ENCODE measurements at regions not wholly inside any gene's neighbourhood (a gene's known extent, or its start where the extent isn't known, plus 50 kb on each side); places are given as distances from the start of the nearest gene placed in this dataset.

GRCh38 chr2:219907011-219907365, 279.6 kb downstream of the SLC4A3 start:
- Histone ChIP-seq H3K4me1 (ENCODE audit: control insufficient read depth, insufficient read depth, low read length) (peaks cover 5% of the 10 kb centered on the region), H3K27me3 (ENCODE audit: control insufficient read depth, insufficient read depth, low read length) (no peaks in the 10 kb centered on the region), H3K9me3 (replicated peaks; ENCODE audit: control insufficient read depth, low read depth, low read length) (no peaks in the 10 kb centered on the region), H3K27ac (ENCODE audit: low read length) (peak overlapping the region; percentile 59), H3K36me3 (ENCODE audit: control insufficient read depth, insufficient read depth, low read length) (no peaks in the 10 kb centered on the region), H3K4me3 (ENCODE audit: low read length) (no peak overlapping the region)
- peak; percentile 92 for DNase-seq
- 0% methylated on average over 3 of the region's 4 CpGs for WGBS (ENCODE audit: insufficient coverage)

DNA sequence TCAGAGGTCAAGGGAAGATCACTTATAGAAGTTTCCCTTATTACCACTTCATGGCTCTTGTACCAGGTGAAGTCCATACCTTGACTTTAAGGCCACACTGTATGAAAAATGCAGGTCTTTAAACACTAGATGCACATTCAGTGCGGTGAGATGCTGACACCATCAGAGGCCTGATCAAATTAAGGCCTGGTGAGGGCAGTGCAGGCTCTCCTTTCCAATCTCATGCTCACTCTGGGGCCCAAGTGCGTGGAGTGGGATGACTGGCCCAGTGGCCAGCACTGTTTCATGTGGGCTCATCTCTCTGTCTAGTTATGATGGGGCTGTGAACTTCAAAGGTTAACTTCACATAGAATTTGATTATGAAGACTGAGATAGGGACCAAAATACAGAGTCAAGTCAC, 281.1 kb downstream of the SLC4A3 start:
- Histone ChIP-seq H3K36me3 (ENCODE audit: control insufficient read depth, insufficient read depth, low read length) (no peaks in the 10 kb centered on the region), H3K4me3 (ENCODE audit: low read length) (no peak overlapping the region), H3K9me3 (replicated peaks; ENCODE audit: control insufficient read depth, low read depth, low read length) (no peaks in the 10 kb centered on the region), H3K27me3 (ENCODE audit: control insufficient read depth, insufficient read depth, low read length) (no peaks in the 10 kb centered on the region), H3K27ac (ENCODE audit: low read length) (no peak overlapping the region), H3K4me1 (ENCODE audit: control insufficient read depth, insufficient read depth, low read length) (peaks cover 17% of the 10 kb centered on the region)
- WGBS (ENCODE audit: insufficient coverage) = 100% methylated on average over 1 of the region's 2 CpGs
- no peak for DNase-seq

DNA sequence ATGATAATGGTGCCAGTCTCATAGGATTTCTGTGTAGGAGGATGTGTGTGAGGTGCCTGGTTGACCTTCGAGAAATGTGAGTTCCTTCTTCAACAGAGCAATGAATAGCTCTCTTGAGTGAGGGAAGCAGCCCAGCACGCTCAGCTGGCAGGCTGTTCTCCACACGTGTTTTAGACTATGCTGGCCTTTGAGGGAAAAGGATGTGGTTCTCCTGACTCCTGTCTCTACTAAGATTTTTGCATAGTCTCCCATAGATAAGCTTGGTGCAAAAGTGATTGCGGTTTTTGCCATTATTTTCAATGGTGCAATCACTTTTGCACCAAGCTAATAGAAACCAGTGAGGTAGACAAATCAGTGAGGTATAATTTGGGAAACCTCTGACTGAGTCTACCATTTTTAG, 284.1 kb downstream of the SLC4A3 start:
- no peaks in the 10 kb centered on the region for H3K36me3 ChIP-seq (ENCODE audit: control insufficient read depth, insufficient read depth, low read length)
- no peaks in the 10 kb centered on the region for H3K9me3 ChIP-seq (replicated peaks; ENCODE audit: control insufficient read depth, low read depth, low read length)

GRCh38 chr2:219912491-219912921, 285.1 kb downstream of the SLC4A3 start:
- peak; percentile 99 for DNase-seq
- Histone ChIP-seq H3K4me1 (ENCODE audit: control insufficient read depth, insufficient read depth, low read length) (peaks cover 14% of the 10 kb centered on the region), H3K36me3 (ENCODE audit: control insufficient read depth, insufficient read depth, low read length) (no peaks in the 10 kb centered on the region), H3K27me3 (ENCODE audit: control insufficient read depth, insufficient read depth, low read length) (no peaks in the 10 kb centered on the region), H3K4me3 (ENCODE audit: low read length) (peak overlapping the region; percentile 6), H3K9me3 (replicated peaks; ENCODE audit: control insufficient read depth, low read depth, low read length) (no peaks in the 10 kb centered on the region), H3K27ac (ENCODE audit: low read length) (peak overlapping the region; percentile 72)
- 0% methylated on average over 1 of the region's 7 CpGs for WGBS (ENCODE audit: insufficient coverage)

More for the DNA sequence above, 284.1 kb downstream of the SLC4A3 start:
- H3K27me3 ChIP-seq (ENCODE audit: control insufficient read depth, insufficient read depth, low read length) = no peaks in the 10 kb centered on the region
- no peak for DNase-seq
- H3K4me3 ChIP-seq (ENCODE audit: low read length) = no peak overlapping the region
- WGBS (ENCODE audit: insufficient coverage) = 20% methylated on average over 1 of the region's 4 CpGs
- H3K4me1 ChIP-seq (ENCODE audit: control insufficient read depth, insufficient read depth, low read length) = peaks cover 17% of the 10 kb centered on the region
- no peak overlapping the region for H3K27ac ChIP-seq (ENCODE audit: low read length)

DNA sequence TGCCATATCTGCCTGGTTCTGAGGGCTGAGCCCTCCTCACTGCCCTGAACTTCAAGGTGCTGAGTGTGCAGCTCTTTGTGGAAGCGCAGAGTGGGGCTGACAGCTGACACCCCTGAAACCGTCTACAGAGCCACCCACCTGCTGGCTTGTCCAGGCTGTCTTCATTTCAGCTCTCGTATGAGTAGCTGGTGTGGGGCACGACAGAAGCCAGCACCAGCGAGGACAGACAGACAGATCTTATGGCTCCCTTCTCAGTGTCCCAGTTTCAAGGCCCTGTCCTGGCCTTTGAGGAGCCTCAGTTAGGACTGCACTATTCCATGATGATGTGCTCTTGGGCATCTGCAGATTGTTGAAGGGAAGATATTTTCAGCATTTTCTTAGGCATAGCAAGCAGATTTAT, 287.1 kb downstream of the SLC4A3 start:
- H3K27ac ChIP-seq (ENCODE audit: low read length) = no peak overlapping the region
- H3K4me3 ChIP-seq (ENCODE audit: low read length) = no peak overlapping the region
- DNase-seq = no peak
- H3K4me1 ChIP-seq (ENCODE audit: control insufficient read depth, insufficient read depth, low read length) = peaks cover 22% of the 10 kb centered on the region
- H3K36me3 ChIP-seq (ENCODE audit: control insufficient read depth, insufficient read depth, low read length) = no peaks in the 10 kb centered on the region
- WGBS (ENCODE audit: insufficient coverage) = 94% methylated on average over 5 of the region's 5 CpGs
- H3K9me3 ChIP-seq (replicated peaks; ENCODE audit: control insufficient read depth, low read depth, low read length) = no peaks in the 10 kb centered on the region
- no peaks in the 10 kb centered on the region for H3K27me3 ChIP-seq (ENCODE audit: control insufficient read depth, insufficient read depth, low read length)

DNA sequence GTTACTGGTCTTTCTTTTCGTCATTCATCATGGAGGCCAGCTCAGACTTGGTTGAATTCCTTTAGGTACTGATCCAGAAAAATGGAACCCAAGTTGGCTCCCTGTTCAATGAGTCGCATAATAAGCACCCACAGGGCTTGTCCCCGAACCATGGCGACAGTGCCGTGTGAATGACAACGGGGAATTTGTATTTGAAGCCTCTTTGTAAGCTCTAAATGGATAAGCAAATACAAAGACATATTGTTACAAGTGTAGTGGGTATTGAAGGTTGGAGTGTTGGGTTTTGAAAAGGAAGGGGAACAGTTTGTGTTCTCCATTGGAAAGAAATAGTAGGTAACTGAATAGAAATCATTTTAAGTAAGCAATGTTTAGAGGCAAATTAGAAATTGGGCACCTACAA, 288.9 kb downstream of the SLC4A3 start:
- H3K4me3 ChIP-seq (ENCODE audit: low read length) = no peak overlapping the region
- 97% methylated on average over 6 of the region's 6 CpGs for WGBS (ENCODE audit: insufficient coverage)
- no peak overlapping the region for H3K27ac ChIP-seq (ENCODE audit: low read length)
- H3K36me3 ChIP-seq (ENCODE audit: control insufficient read depth, insufficient read depth, low read length) = no peaks in the 10 kb centered on the region
- no peaks in the 10 kb centered on the region for H3K27me3 ChIP-seq (ENCODE audit: control insufficient read depth, insufficient read depth, low read length)
- DNase-seq = no peak
- H3K9me3 ChIP-seq (replicated peaks; ENCODE audit: control insufficient read depth, low read depth, low read length) = no peaks in the 10 kb centered on the region
- H3K4me1 ChIP-seq (ENCODE audit: control insufficient read depth, insufficient read depth, low read length) = peaks cover 24% of the 10 kb centered on the region

DNA sequence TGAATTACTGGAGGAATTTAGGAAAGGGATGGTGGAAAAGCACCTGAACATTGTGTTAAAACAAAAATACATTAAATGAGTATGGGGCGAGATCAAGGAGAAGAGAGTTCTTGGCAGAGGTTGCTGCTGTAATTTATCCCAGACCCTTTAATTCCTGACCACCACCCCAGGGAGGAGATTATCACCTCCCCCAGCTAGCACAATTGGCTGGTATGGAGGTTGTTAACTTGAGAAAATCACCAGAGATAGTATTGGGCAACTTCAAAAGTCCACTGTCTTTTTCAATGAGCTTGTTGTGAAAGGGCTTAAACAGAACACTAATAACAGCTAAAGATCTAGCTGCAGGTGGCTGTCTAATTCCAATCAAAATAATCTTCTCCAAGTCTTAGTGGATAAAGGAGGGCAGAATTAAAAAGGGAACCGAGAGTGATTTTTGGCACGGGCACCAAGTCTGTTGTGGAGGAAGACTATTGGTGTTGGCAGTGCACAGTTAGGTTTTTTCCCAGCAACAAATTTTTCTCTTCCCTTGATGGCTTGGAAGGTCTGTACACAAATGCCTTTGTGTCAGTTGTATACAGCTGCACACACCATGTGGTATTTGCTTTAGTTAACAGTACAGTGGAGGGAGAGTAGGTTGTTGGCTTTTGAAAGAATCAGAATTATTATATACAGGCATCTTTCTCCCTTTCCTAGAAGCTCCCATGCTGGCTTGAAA, 289.5 kb downstream of the SLC4A3 start:
- Histone ChIP-seq H3K4me3 (ENCODE audit: low read length) (no peak overlapping the region), H3K27me3 (ENCODE audit: control insufficient read depth, insufficient read depth, low read length) (no peaks in the 10 kb centered on the region), H3K9me3 (replicated peaks; ENCODE audit: control insufficient read depth, low read depth, low read length) (no peaks in the 10 kb centered on the region), H3K4me1 (ENCODE audit: control insufficient read depth, insufficient read depth, low read length) (peaks cover 26% of the 10 kb centered on the region), H3K27ac (ENCODE audit: low read length) (no peak overlapping the region), H3K36me3 (ENCODE audit: control insufficient read depth, insufficient read depth, low read length) (no peaks in the 10 kb centered on the region)
- DNase-seq = peak; percentile 31
- 60% methylated on average over 1 of the region's 3 CpGs for WGBS (ENCODE audit: insufficient coverage)

- peak overlapping the region; percentile 32 for H3K27ac ChIP-seq (ENCODE audit: low read length)
- peaks cover 14% of the 10 kb centered on the region for H3K4me1 ChIP-seq (ENCODE audit: control insufficient read depth, insufficient read depth, low read length)
- H3K27me3 ChIP-seq (ENCODE audit: control insufficient read depth, insufficient read depth, low read length) = no peaks in the 10 kb centered on the region
- WGBS (ENCODE audit: insufficient coverage) = no CpG with 5 or more reads among the region's 3 CpGs
- H3K36me3 ChIP-seq (ENCODE audit: control insufficient read depth, insufficient read depth, low read length) = no peaks in the 10 kb centered on the region
- H3K9me3 ChIP-seq (replicated peaks; ENCODE audit: control insufficient read depth, low read depth, low read length) = no peaks in the 10 kb centered on the region
- peak; percentile 94 for DNase-seq
- H3K4me3 ChIP-seq (ENCODE audit: low read length) = no peak overlapping the region
Observed at GRCh38 chr2:219918254-219918653, 290.8 kb downstream of the SLC4A3 start.

- H3K4me3 ChIP-seq (ENCODE audit: low read length) = no peak overlapping the region
- peaks cover 14% of the 10 kb centered on the region for H3K4me1 ChIP-seq (ENCODE audit: control insufficient read depth, insufficient read depth, low read length)
- no peaks in the 10 kb centered on the region for H3K36me3 ChIP-seq (ENCODE audit: control insufficient read depth, insufficient read depth, low read length)
- no peaks in the 10 kb centered on the region for H3K9me3 ChIP-seq (replicated peaks; ENCODE audit: control insufficient read depth, low read depth, low read length)
- WGBS (ENCODE audit: insufficient coverage) = 51% methylated on average over 2 of the region's 4 CpGs
- no peak for DNase-seq
- no peak overlapping the region for H3K27ac ChIP-seq (ENCODE audit: low read length)
- no peaks in the 10 kb centered on the region for H3K27me3 ChIP-seq (ENCODE audit: control insufficient read depth, insufficient read depth, low read length)
Observed at GRCh38 chr2:219918944-219919343, 291.5 kb downstream of the SLC4A3 start.

GRCh38 chr2:219919506-219919905, 292.1 kb downstream of the SLC4A3 start:
- DNase-seq = no peak
- no peaks in the 10 kb centered on the region for H3K36me3 ChIP-seq (ENCODE audit: control insufficient read depth, insufficient read depth, low read length)
- no peak overlapping the region for H3K4me3 ChIP-seq (ENCODE audit: low read length)
- H3K4me1 ChIP-seq (ENCODE audit: control insufficient read depth, insufficient read depth, low read length) = peaks cover 16% of the 10 kb centered on the region
- H3K9me3 ChIP-seq (replicated peaks; ENCODE audit: control insufficient read depth, low read depth, low read length) = no peaks in the 10 kb centered on the region
- no peak overlapping the region for H3K27ac ChIP-seq (ENCODE audit: low read length)
- H3K27me3 ChIP-seq (ENCODE audit: control insufficient read depth, insufficient read depth, low read length) = no peaks in the 10 kb centered on the region
- no CpG with 5 or more reads among the region's 4 CpGs for WGBS (ENCODE audit: insufficient coverage)

DNA sequence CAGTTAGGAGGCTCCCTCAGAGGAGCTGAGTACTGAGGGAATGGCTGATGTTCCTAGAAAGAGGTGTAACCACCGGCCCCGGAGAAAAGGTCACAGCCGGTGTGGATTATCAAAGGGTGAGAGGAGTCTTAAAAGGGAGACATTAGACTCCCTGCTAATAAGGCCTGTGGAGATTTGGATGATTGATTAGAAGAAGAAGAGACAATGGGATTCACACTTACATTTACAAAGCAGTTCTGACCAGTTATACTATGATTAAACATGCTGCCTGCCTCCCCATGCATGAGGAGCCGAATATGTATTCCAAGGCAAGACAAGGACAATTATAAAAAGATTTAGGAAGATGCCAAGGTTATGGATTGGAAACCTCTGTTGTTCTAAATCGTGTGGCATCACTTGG, 302.4 kb downstream of the SLC4A3 start:
- Histone ChIP-seq H3K36me3 (ENCODE audit: control insufficient read depth, insufficient read depth, low read length) (no peaks in the 10 kb centered on the region), H3K4me1 (ENCODE audit: control insufficient read depth, insufficient read depth, low read length) (peaks cover 2% of the 10 kb centered on the region), H3K4me3 (ENCODE audit: low read length) (no peak overlapping the region), H3K27me3 (ENCODE audit: control insufficient read depth, insufficient read depth, low read length) (no peaks in the 10 kb centered on the region), H3K27ac (ENCODE audit: low read length) (no peak overlapping the region), H3K9me3 (replicated peaks; ENCODE audit: control insufficient read depth, low read depth, low read length) (no peaks in the 10 kb centered on the region)
- no peak for DNase-seq
- 78% methylated on average over 3 of the region's 5 CpGs for WGBS (ENCODE audit: insufficient coverage)

Measured in muscle of leg (tissue), 3 donors.